MM.1S (cell line): ENCODE measurements at regions not wholly inside any gene's neighbourhood (a gene's known extent, or its start where the extent isn't known, plus 50 kb on each side); places are given as distances from the start of the nearest gene placed in this dataset.

Experiments
- DNase-seq: peaks from one replicate; pipeline ENCODE4 v3.0.0-alpha.2; 2015
- H2AFZ ChIP-seq: fragments of 300-600 bp; sonication (generic); 2 replicates; pipeline ENCODE4 v1.6.0; 2016; ENCODE audit warnings: antibody characterized with exemption, low read length
- H3F3A ChIP-seq: fragments of 300-600 bp; sonication (generic); 2 replicates; pipeline ENCODE4 v1.6.1; 2016; ENCODE audit warnings: mild to moderate bottlenecking, antibody characterized with exemption, low read length, moderate library complexity, mixed read lengths; ENCODE audit not compliant: insufficient read depth
- H3K27ac ChIP-seq: fragments of 300-600 bp; sonication (generic); 2 replicates; pipeline ENCODE4 v1.5.1; 2016; ENCODE audit warnings: mild to moderate bottlenecking, low read length
- H3K27me3 ChIP-seq: fragments of 300-600 bp; sonication (generic); replicated peaks from 2 replicates; pipeline ENCODE4 v1.6.0; 2016; ENCODE audit warnings: low read length; ENCODE audit not compliant: insufficient read depth
- H3K36me3 ChIP-seq: fragments of 300-600 bp; sonication (generic); replicated peaks from 2 replicates; pipeline ENCODE4 v1.6.1; 2016; ENCODE audit warnings: mild to moderate bottlenecking, low read length, mixed read lengths; ENCODE audit not compliant: insufficient read depth
- H3K4me1 ChIP-seq: fragments of 300-600 bp; sonication (generic); 2 replicates; pipeline ENCODE4 v1.6.1; 2016; ENCODE audit warnings: low read length, mixed read lengths
- H3K4me2 ChIP-seq: fragments of 300-600 bp; sonication (generic); 2 replicates; pipeline ENCODE4 v1.6.0; 2016; ENCODE audit warnings: low read depth, low read length
- H3K4me3 ChIP-seq: fragments of 300-600 bp; sonication (generic); 2 replicates; pipeline ENCODE4 v1.5.1; 2016; ENCODE audit warnings: low read length, mixed read lengths
- H3K79me2 ChIP-seq: fragments of 300-600 bp; sonication (generic); 2 replicates; pipeline ENCODE4 v1.6.1; 2016; ENCODE audit warnings: mixed run types, low read length, mixed read lengths
- H3K9ac ChIP-seq: fragments of 300-600 bp; sonication (generic); 2 replicates; pipeline ENCODE4 v1.6.1; 2016; ENCODE audit warnings: low read length, mixed read lengths
- H3K9me2 ChIP-seq: fragments of 300-600 bp; sonication (generic); replicated peaks from 2 replicates; pipeline ENCODE4 v1.6.1; 2016; ENCODE audit warnings: mild to moderate bottlenecking, low read length, mixed read lengths; ENCODE audit not compliant: insufficient read depth
- H3K9me3 ChIP-seq: fragments of 300-600 bp; sonication (generic); replicated peaks from 2 replicates; pipeline ENCODE4 v1.6.1; 2016; ENCODE audit warnings: mild to moderate bottlenecking, low read length, mixed read lengths; ENCODE audit not compliant: insufficient read depth
- H4K20me1 ChIP-seq: fragments of 300-600 bp; sonication (generic); 2 replicates; pipeline ENCODE4 v1.6.1; 2016; ENCODE audit warnings: mild to moderate bottlenecking, low read length, moderate library complexity, mixed read lengths; ENCODE audit not compliant: insufficient read depth
- CTCF ChIP-seq: fragments of 300-600 bp; sonication (generic); IDR thresholded peaks from 2 replicates; pipeline ENCODE4 v1.5.1; 2016; ENCODE audit warnings: antibody characterized with exemption, low read length, mixed read lengths
- EZH2 ChIP-seq: fragments of 300-600 bp; sonication (generic); optimal IDR thresholded peaks from 2 replicates; pipeline ENCODE3; 2017; ENCODE audit warnings: low read depth, mild to moderate bottlenecking, antibody characterized with exemption, low read length, mixed read lengths
- EZH2phosphoT487 ChIP-seq: fragments of 300-600 bp; sonication (generic); IDR thresholded peaks from 2 replicates; pipeline ENCODE4 v1.6.1; 2018; ENCODE audit warnings: antibody characterized with exemption, low read length

GRCh38 chr1:68322837-68323687, 90.7 kb upstream of the WLS start:
- Histone ChIP-seq H4K20me1 (no peaks in the 10 kb centered on the region), H3K4me3 (no peak overlapping the region), H3K36me3 (no peaks in the 10 kb centered on the region), H3K9me2 (no peaks in the 10 kb centered on the region), H3F3A (no peaks in the 10 kb centered on the region), H3K79me2 (no peaks in the 10 kb centered on the region), H3K27me3 (no peaks in the 10 kb centered on the region), H3K4me1 (no peaks in the 10 kb centered on the region), H3K4me2 (no peak overlapping the region), H3K9me3 (no peaks in the 10 kb centered on the region), H2AFZ (0 out of 2 replicates have a peak overlapping the region, but pooled peaks have one; percentile 3), H3K9ac (no peak overlapping the region), H3K27ac (no peak overlapping the region)
- DNase-seq, result no peak
- TF ChIP-seq EZH2 (no peak), CTCF (no peak), EZH2phosphoT487 (no peak)

DNA sequence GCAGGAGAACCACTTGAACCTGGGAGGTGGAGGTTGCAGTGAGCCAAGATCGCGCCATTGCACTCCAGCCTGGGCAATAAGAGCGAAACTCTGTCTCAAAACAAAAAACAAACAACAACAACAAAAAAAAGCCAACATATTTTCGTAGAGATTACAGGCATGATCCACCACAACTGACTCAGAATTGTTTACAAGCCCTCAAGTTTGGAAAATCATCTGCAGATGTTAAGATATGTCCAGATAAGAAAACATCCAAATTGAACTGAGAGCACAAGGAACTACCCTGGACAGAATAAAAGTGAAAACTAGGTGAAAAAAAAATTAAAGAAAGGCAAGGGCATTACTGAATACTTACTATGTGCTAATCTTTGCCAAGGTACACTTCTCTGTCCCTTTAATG, 89.8 kb upstream of the WLS start:
- no peaks in the 10 kb centered on the region for H3K9me3 ChIP-seq
- no peak for TF ChIP-seq EZH2phosphoT487
- TF ChIP-seq CTCF, result no peak
- DNase-seq, result no peak

DNA sequence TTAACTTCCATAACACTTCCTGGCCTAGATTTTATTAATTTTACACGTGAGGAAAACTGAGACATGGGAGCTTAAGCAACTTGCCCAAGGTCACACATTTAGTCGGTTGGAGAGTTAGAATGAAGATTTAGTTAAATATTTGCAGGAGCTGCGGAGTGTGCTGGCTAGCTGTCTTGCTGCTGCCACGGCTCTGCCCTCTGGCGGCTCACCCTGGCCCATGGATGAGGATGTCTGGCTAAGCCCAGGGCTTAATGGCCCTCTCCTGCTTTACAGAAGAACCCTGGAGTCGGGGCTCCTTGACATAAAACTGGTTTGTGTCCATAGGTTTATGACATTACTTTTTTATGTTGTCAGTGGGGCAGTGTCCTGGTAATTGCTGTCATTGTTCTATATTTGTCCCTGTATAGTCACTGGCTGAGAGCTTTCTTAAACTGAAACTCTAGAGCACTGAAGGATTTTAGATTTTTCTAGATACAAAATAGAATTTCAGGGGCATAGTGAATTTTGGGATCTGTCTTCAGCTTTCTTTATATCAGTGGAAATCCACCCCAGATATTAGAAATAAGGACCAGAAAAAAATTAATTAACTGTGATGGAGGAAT, 88.9 kb upstream of the WLS start:
- Histone ChIP-seq H3K4me1 (no peaks in the 10 kb centered on the region), H3K27ac (no peak overlapping the region), H3K27me3 (no peaks in the 10 kb centered on the region), H3K79me2 (no peaks in the 10 kb centered on the region), H3K9me2 (no peaks in the 10 kb centered on the region), H3F3A (no peaks in the 10 kb centered on the region), H3K4me2 (no peak overlapping the region), H3K9ac (no peak overlapping the region), H4K20me1 (no peaks in the 10 kb centered on the region), H3K9me3 (no peaks in the 10 kb centered on the region), H3K36me3 (no peaks in the 10 kb centered on the region), H2AFZ (no peak overlapping the region), H3K4me3 (no peak overlapping the region)
- TF ChIP-seq CTCF, result no peak
- no peak for TF ChIP-seq EZH2
- no peak for TF ChIP-seq EZH2phosphoT487
- no peak for DNase-seq

More for the DNA sequence above, 89.8 kb upstream of the WLS start:
- no peaks in the 10 kb centered on the region for H3K9me2 ChIP-seq
- no peaks in the 10 kb centered on the region for H3K4me1 ChIP-seq
- 0 out of 2 replicates have a peak overlapping the region, but pooled peaks have one; percentile 3 for H2AFZ ChIP-seq
- H3K4me3 ChIP-seq, result no peak overlapping the region
- no peaks in the 10 kb centered on the region for H3F3A ChIP-seq
- no peaks in the 10 kb centered on the region for H3K36me3 ChIP-seq
- no peak overlapping the region for H3K27ac ChIP-seq
- no peak overlapping the region for H3K9ac ChIP-seq
- H3K79me2 ChIP-seq, result no peaks in the 10 kb centered on the region
- no peak overlapping the region for H3K4me2 ChIP-seq
- no peaks in the 10 kb centered on the region for H4K20me1 ChIP-seq
- no peaks in the 10 kb centered on the region for H3K27me3 ChIP-seq
